Neural cell (in vitro differentiated cells): ENCODE measurements at regions not wholly inside any gene's neighbourhood (a gene's known extent, or its start where the extent isn't known, plus 50 kb on each side); places are given as distances from the start of the nearest gene placed in this dataset.

Experiments used
- EP300 ChIP-seq: fragments of 450-650 bp; conservative IDR thresholded peaks from 2 replicates; pipeline ENCODE4 v1.6.1; 2014; ENCODE audit warnings: antibody characterized with exemption, mild to moderate bottlenecking, moderate library complexity; ENCODE audit not compliant: poor library complexity, severe bottlenecking
- MXI1 ChIP-seq: fragments of 450-650 bp; conservative IDR thresholded peaks from 2 replicates; pipeline ENCODE4 v1.6.1; 2014; ENCODE audit warnings: antibody characterized with exemption, mild to moderate bottlenecking; ENCODE audit not compliant: poor library complexity, severe bottlenecking
- POLR2AphosphoS5 ChIP-seq: IDR thresholded peaks from 2 replicates; pipeline ENCODE4 v1.6.1; 2012
- TF ChIP-seq, protein P1 (sequence below): fragments of 450-650 bp; IDR thresholded peaks from 2 replicates; pipeline ENCODE4 v1.5.1; 2014; ENCODE audit warnings: antibody characterized with exemption, mild to moderate bottlenecking, moderate library complexity; ENCODE audit not compliant: poor library complexity, severe bottlenecking
- TF ChIP-seq, protein P2 (sequence below): IDR thresholded peaks from 2 replicates; pipeline ENCODE4 v1.6.1; 2012; ENCODE audit warnings: borderline replicate concordance

- TF ChIP-seq, protein P1, sequence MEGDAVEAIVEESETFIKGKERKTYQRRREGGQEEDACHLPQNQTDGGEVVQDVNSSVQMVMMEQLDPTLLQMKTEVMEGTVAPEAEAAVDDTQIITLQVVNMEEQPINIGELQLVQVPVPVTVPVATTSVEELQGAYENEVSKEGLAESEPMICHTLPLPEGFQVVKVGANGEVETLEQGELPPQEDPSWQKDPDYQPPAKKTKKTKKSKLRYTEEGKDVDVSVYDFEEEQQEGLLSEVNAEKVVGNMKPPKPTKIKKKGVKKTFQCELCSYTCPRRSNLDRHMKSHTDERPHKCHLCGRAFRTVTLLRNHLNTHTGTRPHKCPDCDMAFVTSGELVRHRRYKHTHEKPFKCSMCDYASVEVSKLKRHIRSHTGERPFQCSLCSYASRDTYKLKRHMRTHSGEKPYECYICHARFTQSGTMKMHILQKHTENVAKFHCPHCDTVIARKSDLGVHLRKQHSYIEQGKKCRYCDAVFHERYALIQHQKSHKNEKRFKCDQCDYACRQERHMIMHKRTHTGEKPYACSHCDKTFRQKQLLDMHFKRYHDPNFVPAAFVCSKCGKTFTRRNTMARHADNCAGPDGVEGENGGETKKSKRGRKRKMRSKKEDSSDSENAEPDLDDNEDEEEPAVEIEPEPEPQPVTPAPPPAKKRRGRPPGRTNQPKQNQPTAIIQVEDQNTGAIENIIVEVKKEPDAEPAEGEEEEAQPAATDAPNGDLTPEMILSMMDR: no peak
- TF ChIP-seq EP300 (no peak), MXI1 (no peak), POLR2AphosphoS5 (no peak)
- TF ChIP-seq, protein P2, sequence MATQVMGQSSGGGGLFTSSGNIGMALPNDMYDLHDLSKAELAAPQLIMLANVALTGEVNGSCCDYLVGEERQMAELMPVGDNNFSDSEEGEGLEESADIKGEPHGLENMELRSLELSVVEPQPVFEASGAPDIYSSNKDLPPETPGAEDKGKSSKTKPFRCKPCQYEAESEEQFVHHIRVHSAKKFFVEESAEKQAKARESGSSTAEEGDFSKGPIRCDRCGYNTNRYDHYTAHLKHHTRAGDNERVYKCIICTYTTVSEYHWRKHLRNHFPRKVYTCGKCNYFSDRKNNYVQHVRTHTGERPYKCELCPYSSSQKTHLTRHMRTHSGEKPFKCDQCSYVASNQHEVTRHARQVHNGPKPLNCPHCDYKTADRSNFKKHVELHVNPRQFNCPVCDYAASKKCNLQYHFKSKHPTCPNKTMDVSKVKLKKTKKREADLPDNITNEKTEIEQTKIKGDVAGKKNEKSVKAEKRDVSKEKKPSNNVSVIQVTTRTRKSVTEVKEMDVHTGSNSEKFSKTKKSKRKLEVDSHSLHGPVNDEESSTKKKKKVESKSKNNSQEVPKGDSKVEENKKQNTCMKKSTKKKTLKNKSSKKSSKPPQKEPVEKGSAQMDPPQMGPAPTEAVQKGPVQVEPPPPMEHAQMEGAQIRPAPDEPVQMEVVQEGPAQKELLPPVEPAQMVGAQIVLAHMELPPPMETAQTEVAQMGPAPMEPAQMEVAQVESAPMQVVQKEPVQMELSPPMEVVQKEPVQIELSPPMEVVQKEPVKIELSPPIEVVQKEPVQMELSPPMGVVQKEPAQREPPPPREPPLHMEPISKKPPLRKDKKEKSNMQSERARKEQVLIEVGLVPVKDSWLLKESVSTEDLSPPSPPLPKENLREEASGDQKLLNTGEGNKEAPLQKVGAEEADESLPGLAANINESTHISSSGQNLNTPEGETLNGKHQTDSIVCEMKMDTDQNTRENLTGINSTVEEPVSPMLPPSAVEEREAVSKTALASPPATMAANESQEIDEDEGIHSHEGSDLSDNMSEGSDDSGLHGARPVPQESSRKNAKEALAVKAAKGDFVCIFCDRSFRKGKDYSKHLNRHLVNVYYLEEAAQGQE: no peak
Observed at GRCh38 chr4:136524039-136524438, 1008.3 kb downstream of the PCDH18 start.
